Lower leg skin (tissue), 3 donors: ENCODE measurements at regions not wholly inside any gene's neighbourhood (a gene's known extent, or its start where the extent isn't known, plus 50 kb on each side); places are given as distances from the start of the nearest gene placed in this dataset.

Source experiments
- CTCF ChIP-seq, 3 donors: fragments of 450-650 bp; IDR thresholded peaks; one replicate each; pipeline ENCODE4 v1.5.1; 2016; ENCODE audit warnings: antibody characterized with exemption in 3 of 3, mild to moderate bottlenecking in 3 of 3, moderate library complexity in 2 of 3
- POLR2A ChIP-seq, 2 donors: fragments of 450-650 bp; IDR thresholded peaks; one replicate each; pipeline ENCODE4 v1.6.1; 2016 to 2017; ENCODE audit warnings: antibody characterized with exemption in 2 of 2, mild to moderate bottlenecking in 1 of 2, moderate library complexity in 1 of 2

DNA sequence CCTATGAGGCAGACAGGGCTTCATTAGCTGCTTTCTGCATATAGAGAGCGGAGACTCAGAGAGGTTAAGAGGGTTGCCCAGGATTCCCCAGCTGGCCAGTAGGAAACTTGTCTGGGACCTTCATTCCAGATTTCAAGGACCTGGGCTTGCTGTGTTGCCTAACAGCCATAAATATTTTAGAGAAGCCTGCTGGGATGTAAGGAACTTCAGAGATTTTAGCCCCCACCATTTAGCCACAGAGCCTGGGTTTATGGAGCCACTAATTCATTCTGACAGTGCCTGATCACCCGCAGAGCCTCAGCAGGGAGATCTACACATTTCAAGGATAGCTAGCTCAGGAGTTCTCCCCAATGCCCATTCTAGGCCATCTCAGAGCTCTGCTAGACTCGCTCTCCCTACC lies 56.6 kb upstream of the TRUB1 start:
- TF ChIP-seq CTCF (IDR thresholded peaks at IDR 0.05) (no peak), POLR2A (IDR thresholded peaks at IDR 0.05) (no peak)
